ENCODE measurements at regions not wholly inside any gene's neighbourhood (a gene's known extent, or its start where the extent isn't known, plus 50 kb on each side); places are given as distances from the start of the nearest gene placed in this dataset.
A peak's percentile ranks its signal among the peaks of the same experiment; 100 is the strongest.
"Not testable (repeated sequence)": the region's sequence is repeated elsewhere in the genome, so short reads cannot be mapped to it uniquely, and the experiment has no call there.

DNA sequence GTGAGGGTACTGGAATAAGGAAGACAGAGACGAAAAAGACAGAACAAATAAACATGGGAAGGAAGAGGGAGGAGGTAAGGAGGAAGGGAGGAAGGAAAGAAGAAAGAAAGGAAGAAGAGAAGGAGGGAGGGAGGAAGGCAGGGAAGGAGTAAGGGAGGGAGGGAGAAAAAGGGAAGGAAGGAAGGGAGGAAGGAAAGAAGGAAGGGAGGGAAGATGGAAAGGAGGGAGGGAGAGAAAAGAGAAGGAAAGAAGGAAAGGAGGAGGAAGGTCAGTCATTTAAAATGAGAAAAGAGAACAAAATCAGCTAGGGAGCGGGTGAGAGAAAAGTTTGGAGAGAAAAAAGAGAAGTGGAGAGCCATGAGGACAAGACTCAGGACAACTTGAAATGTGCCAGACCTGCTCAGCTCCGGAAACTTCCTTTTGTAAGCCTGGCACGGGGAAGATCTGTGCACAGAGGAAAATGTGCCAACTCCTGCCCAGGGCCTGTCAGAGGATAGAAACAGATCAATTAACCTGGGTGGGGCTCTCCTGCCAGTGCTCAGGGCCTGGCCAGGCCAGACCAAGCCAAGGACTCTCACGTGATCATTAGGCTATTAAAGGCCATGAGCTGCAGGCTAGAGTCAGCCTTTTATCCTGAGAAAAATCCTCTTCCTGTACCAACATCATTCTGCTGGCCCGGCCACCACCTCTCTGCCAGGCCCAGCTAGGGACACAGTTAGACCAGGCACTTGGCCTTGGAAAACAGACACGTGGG lies 50.1 kb upstream of the BCL6 start:
- no peak for DNase-seq

DNA sequence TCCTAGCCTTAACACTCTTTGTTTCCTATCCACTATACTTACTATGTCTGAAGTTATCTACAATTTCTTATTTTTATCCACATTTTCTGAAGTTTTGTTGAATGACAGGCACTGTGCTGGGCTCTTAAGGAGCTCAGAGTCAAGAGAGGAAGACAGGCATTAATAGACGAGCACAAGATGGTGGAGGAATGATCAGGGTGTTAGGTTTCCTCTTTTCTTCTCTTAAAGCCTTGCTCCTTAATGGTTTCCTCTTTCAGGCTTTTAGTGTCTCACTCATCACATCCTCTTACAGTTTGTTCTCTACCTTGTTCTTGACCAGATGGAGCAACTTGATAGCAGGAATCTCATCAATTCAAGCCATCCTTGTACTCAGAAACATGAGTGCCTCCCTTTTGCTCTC lies 52.9 kb upstream of the BCL6 start:
- peak in 1 of 5 experiments; percentile 64 for DNase-seq

DNA sequence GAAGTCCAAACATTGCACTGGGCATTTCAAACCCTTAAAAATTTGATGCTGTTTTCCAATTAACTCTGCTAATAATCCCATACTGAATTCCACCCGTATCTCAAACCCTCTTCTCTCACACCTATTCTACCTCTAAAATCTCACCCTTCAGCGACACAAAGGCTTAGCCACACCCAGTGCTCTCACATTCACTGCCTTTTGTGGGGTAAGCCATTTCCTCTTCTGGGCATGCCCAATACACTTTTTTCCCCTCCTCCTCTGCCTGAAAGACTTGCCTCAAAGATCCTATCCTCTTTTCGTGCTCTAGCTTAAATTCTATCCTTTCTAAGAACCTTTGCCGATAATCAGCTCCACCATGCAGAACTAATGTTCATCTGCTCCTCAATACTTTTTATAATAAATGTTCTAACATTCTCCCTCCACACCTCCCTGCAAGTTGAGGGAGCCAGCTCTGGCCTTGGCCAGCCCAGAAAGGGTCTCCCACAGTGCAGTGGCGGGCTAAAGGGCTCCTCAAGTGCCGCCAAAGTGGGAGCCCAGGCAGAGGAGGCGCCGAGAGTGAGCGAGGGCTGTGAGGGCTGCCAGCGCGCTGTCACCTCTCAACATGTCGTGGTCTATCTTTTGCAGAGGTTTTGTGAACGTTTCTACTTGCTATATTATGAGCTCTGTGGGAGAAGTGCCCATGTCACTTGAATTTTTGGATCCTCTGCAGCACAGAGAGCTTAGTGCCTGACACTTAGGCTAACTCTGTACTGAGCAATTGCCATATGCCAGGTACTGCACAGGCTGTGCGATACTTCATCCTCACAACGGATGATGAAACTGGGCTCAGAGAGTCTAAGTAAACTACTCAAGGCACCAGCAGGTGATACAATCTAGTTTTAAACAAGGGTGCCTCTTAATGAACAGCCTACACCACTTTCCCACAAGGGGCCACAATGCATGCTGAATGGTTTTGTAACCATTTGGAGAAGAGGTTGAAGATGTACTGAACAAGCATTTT lies 53.6 kb upstream of the BCL6 start:
- DNase-seq: peak in 2 of 5 experiments; percentile 36 to 92

DNA sequence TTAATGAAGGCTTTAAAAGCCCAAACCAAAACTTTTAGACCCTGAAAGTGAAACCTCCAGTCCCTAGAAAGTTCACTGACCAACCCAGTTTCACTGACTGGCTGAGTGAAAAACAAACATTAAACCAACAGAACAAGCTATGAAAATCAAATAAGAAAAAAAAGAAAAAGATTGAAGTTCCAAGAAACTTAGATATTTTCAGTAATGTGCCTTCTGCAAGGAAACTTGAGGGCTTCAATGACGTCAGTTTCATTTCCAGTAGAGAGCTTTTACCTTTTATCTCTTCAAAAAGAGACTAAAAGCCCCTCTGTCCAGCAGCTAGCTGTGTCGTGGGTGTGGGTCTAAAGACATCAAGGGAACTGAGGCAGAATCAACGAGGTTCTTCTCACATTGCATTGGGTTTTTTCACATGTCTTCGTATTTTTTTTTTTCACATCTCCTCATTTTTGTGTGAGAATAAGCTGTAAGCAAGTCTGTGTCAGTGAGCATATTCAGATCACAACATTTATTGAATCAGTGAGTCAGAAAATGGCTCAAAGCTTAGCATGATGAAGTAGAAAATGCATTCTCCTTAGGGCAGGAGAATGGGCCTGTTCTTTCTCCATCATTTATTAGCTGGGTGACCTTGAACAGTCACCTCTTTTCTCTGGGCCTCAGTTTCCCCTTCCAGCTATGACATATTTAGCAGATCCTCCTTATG lies 54.8 kb upstream of the BCL6 start:
- DNase-seq: peak in 1 of 5 experiments; percentile 76

DNA sequence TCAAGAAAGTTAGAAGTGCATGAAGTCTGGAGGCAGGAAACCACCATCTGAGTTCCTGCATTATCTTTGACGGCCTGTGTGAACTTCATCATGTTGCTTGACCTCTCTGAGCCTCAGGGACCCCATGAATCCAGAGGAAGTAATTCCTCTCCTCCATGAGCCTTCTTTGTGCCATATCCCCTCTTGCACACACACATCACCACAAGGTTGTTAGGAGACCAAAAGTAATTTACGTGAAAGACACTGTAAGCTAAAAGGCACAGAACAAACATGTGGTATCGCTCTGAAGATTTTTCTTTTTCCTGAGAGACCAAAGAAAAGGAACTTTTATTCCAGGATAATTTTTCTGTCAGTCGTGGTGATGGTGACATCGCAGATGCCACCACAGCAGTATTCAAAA lies 55.9 kb upstream of the BCL6 start:
- DNase-seq: no peak

DNA sequence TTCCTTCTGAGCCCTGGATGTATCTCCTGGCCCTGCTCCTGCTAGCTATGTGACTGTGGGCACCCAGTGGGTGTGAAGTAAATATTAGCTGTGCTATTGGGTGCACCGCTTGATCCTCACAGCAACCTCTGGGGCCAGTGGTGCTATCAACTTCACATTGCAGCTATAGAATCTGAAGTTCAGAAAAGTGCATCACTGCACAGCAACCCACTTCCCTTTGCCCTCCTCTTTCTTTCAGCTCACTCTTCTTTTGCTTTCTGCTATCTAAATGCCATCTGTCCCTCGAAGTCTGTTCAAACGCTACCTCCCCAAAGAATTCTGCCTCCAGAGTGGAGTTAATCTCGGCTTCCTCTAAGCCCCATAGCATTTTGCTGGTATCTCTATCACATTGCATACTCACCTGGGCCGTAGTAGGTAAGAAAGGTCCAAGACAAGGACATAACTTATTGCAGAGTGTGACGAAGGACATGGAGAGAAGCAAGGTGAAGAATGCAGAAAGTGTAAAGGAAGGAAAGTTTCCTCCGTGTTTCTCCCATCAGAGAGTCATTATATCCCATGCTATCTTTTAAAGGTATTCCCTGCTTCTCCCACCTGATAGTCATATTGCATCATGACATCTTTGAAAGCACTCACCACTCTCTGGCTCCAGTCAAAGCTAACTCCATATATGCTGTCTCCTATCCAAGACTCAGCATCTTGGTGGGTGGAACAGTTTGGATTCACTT lies 57.1 kb upstream of the BCL6 start:
- DNase-seq: peak in 1 of 5 experiments; percentile 88

DNA sequence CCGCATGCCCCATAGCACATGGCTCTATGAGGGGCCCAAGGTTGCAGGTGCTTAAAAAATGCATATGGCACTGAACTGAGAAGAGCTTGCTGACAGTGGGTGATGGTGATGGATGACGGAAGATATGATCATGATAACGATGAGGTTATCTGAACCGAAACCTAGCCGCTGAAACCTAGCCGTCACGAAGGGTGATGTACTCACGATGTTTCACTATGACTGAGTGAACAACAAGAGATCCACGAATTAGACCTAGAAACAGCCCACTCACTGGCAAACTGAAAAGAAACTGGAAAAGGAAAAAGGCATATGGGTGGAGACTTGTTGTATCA lies 57.6 kb upstream of the BCL6 start:
- DNase-seq: peak in 3 of 5 experiments; percentile 12 to 99 (median 53)

DNA sequence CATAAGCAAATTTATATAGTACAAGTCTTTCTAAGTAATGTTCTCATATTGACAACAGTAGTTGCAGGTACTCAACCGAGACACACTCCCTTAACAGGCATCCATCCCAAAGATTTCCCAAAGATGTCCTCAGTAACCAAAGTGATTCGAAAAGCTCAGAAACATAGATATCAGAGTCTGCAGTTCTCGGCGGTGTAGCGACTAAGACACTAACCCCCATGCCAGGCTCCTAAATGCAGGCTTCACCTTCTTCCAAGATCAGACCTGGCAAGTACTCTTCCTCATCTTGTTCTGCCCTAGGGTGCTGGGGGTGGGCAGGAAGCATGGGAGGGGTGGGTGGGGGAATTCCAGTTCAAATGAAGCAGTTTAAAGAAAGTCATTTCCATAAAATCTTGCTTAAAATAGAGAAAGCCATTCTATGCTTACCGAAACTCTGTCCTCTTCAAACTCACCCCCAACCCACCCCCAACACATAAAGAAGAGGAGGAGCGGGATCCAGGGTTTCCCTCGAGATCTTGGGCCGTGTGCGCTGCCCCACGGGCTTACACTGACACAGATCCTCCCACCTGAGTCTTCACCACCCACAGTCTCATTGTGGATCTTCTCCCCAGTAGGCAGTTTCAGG lies 59.0 kb upstream of the BCL6 start:
- no peak for DNase-seq

DNA sequence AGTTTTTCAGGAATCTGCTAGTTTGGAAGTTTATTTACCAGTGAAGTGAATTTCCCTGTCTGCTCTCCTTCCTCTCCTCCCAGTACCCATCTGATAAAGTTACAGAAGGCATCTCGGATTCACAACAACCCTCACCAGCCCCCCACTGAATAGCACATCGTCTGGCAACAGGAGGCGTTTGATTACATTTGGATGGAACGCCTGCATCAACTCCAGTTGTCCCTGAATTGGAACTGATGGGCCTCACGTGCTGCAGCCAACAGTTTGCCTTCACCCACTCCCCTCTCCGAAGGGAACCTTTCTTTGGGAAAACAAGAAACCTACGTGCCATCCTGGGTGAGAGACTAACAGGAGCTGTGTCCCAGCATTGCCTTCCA lies 59.5 kb upstream of the BCL6 start:
- no peak for DNase-seq

DNA sequence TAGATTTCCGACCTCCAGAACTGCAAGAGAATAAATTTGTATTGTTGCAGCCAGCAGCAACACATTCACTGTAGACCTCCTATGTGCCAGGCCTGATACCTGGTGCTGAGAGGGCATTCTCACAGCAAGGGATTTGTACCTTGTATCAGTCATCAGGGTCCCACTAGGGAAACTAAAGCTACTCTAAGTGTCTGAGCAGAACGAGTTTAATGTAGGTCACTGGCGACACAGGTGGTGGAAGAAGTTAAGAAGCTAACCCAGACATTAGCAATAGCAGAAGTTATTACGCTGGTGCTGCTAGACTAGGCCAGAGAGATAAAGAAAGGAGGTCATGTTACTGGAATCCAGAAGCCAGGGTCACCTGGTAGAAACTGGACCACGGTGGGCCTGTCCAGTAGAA lies 60.5 kb upstream of the BCL6 start:
- no peak for DNase-seq

DNA sequence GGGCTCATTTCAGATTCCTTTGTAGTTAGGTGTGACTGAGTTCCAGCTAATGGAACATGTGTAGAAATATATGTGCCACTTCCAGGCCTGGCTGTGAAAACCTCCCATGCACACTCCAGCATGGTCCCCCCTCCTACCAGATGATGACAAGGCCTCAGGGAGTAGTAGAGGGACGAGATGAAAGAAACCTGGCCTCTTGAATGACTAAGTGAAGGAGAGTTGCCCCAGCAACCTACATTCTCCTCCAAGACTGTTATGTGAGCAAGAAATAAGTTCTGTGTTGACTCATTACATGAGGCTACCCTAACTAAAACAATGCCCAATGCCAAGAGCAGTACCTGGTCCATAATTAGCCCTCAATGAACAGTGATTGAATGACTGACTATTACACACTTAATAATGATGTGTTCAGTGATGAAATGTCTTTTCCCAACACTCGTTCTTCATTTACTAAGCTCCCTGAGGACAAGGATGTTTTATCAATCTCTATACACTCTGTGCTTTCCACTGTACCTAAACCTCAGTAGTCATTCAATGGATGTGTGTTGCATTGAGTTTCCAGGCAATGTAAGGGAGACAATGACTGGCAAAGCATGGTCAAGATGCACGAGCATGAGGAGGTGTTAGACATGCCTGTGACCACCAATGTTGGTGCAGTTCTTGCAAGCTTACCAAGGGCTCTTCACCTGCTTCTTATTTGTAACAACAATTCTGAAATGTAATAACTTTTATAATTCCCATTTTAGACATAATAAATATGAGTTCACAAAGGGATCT lies 62.0 kb upstream of the BCL6 start:
- peak in 2 of 5 experiments; percentile 30 to 74 for DNase-seq

DNA sequence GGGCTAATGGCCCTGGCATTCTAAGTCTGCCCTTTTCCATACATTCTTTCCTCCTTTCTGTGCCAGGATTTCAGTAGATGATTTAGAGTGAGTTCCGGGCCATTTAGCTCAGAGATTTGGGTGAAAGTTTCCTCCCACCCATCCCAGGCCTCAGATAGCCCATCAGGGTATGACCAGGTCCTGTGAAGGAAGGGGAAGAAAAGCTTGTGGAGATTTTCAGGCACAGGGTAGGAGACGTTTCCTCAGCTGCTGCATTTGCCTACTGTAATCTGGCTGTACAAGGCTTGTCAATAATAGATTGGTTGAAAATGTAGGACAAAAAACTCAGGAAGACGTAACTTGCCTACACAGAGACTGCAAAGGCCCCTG lies 63.2 kb upstream of the BCL6 start:
- DNase-seq: no peak

DNA sequence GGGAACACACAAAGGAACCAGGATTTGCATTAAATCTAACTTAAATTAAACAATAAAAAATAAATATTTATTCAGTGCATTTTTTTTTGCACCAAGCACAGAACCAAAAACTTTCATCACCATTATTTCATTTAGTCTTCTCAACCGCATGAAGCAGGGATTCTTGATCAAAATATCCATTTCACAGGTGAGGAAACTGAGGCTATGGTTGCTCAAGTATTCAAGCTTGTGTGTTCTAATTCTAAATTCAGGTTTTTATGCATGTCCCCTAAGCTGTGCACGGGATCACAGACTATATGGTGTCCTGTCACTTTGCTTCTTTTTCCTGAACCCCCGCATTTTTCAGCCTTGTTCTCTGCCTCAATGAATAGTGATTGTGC lies 64.3 kb upstream of the BCL6 start:
- no peak for DNase-seq

DNA sequence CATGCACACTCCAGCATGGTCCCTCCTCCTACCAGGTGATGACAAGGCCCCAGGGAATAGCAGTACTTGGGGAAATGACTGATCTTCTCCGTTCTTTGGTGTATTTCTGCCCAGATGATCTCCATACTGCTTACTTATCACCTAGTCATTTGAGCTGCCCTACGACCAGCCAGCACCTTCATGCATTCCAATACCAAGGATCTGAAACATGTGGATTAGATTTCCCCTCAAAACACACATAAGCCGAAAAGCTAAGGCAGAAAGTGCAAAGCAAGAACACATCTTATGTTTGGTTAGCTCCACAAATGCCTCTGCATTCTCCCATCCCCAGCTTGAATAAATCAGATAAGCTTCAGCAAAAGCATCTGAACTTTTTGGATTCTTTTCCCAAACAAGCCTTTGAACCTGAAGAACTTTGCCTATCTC lies 64.8 kb upstream of the BCL6 start:
- DNase-seq: no peak

DNA sequence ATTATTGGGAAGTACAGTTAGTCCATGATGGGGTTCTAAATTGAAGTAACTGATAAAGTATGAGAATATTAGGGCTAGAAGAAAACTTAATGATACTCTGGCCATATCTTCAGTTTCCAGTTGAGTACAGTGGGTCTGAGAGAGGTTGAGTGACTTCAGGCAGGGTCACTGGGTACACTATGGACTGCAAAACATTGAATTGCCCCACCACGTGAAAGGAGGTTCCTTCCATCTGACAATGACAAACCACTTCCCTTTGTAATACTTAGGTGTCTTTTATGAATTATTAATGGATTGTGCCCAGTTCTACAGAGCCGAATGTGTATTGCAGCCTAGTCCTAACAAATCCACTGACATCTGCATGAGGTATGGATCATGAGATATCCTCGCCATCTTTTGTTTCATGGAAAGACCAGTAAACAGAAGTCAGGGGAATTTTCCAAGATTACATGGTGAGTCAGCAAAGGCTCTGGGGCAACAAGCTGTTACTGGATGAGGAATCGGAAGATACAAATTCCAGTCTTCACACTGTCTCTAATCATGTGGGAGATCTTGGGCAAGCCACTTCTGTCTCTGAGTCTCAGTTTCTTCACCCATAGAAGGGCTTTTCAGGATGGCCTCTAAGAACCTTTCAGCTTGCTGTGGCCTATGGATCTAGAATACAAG lies 66.5 kb upstream of the BCL6 start:
- DNase-seq: no peak

DNA sequence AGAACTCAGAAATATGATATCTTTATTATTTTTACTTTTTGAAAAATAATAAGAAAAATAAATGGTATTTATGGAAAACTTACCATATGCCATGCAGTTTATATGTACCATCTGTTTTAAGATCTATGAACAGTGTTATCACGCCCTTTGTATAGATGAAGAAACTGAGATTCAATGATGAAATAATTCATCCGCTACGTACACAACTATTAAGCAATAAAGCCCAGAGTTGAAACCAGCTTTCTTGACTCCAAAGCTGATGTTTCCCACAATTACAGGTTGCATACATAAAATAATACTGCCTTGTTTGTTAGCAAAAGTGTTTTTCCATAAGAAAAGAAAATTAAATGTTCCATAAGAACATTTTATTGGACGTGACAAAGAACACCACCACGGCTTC lies 67.2 kb upstream of the BCL6 start:
- no peak for DNase-seq

DNA sequence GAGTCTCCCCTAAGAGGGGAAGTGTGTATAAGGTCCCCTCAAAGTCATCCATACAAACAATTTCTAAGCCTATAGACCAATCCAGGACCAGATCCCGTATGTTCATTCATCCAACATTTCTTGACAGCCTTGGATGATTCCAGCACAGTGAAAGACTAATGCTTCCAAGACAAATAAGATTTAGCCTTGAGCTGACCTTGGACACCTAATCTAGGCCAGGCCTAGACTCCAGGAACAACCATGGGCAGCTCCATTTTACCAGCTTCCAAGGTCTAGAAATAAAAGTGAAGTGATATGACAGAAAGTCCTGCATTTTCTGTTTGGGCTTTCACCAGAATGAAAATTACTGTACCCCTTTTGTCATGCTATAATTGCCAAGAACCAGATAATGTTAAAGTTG lies 67.9 kb upstream of the BCL6 start:
- DNase-seq: no peak

DNA sequence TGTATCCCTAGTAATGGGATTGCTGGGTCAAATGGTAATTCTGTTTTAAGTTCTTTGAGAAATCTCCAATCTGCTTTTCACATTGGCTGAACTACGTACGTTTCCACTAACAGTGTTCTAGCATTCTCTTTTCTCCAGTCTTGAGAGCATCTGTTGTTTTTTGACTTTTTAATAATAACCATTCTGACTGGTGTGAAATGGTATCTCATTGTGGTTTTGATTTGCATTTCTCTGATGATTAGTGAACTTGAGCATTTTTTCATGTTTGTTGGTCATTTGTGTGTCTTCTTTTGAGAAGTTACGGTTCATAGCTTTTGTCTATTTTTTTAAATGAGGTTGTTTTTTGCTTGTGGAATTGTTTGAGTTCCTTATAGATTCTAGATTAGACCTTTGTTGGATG lies 72.5 kb upstream of the BCL6 start:
- not testable (repeated sequence) for DNase-seq

DNA sequence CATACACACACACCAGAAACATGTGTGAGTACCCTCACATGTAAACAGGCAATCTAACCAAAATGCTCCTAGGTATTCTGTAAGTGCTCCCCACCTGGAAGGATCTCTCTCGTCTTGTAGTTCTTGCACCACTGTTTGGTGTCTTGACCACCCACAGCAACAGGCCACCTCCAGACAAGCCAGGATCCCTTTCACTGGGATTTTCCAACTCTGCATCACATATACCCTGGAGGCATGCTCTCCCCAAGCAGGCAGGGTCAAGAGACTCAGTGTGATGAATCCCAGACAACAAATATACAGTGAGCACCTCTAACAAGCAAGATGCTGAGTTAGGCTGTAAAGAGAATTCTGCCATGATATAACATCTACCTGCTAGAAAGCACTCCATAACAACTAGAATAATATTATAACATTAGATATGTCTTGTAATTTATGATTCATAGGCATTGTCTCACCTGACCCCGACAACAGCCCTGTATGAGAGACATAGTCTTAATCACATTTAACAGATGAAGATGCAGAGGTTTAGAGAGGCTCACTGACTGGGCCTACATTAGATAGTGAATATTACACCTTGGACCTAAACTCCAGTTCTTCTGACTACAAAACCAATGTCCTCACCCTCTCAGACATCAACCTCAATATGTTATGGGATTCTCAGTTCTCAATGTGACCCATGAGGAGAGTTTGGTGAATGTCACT lies 76.5 kb upstream of the BCL6 start:
- DNase-seq: no peak

DNA sequence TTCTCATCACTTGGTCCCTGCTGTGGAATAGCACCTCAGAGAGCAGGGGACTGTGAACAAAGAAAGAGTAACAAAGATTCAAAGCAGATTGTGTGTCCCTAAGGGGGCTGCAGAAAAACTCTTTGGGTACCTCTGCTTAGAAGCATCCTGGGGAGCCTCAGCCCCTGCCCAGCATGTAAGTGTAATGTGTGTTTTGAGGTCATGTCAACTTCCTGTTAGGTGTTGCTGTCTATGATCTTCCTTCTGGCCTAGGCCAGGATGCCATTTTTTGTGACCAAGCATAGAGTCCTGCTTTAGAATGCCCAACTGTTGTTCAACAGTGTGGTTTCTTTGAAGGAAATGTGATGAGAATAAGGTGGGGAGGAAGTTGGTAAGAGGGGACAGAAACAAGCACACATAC lies 77.1 kb upstream of the BCL6 start:
- peak in 2 of 5 experiments; percentile 55 to 81 for DNase-seq

All from T-helper 2 cell (primary cell).